ENCODE measurements at regions not wholly inside any gene's neighbourhood (a gene's known extent, or its start where the extent isn't known, plus 50 kb on each side); places are given as distances from the start of the nearest gene placed in this dataset.
A peak's percentile ranks its signal among the peaks of the same experiment; 100 is the strongest.

- TF ChIP-seq TFDP1 (CRISPR knock-in tag; IDR thresholded peaks at IDR 0.05; ENCODE audit: borderline replicate concordance) (no peak), ZNF296 (CRISPR knock-in tag; conservative IDR thresholded peaks at IDR 0.05) (no peak), TBX2 (CRISPR knock-in tag; IDR thresholded peaks at IDR 0.05; ENCODE audit: borderline replicate concordance) (0 out of 2 replicates have a peak, but pooled peaks have one; percentile 16), MIXL1 (CRISPR knock-in tag; IDR thresholded peaks at IDR 0.05) (peak; percentile 94), PITX1 (CRISPR knock-in tag; IDR thresholded peaks at IDR 0.05) (no peak), REXO4 (CRISPR knock-in tag; IDR thresholded peaks at IDR 0.05; ENCODE audit: borderline replicate concordance) (no peak), RCOR2 (CRISPR knock-in tag; IDR thresholded peaks at IDR 0.05) (no peak), HOXA9 (CRISPR knock-in tag; IDR thresholded peaks at IDR 0.05; ENCODE audit: borderline replicate concordance) (no peak), RAD21 (CRISPR knock-in tag; IDR thresholded peaks at IDR 0.05) (peak; percentile 67), KDM3A (CRISPR knock-in tag; IDR thresholded peaks at IDR 0.05; ENCODE audit: low read depth) (no peak), NCOA1 (CRISPR knock-in tag; IDR thresholded peaks at IDR 0.05) (no peak), XRCC5 (optimal IDR thresholded peaks at IDR 0.05; ENCODE audit: low read length) (peak; percentile 26), MAF1 (CRISPR knock-in tag; IDR thresholded peaks at IDR 0.05; ENCODE audit: borderline replicate concordance) (no peak)
These were observed 115.8 kb downstream of the DAD1 start (continued) for GRCh38 chr14:22472935-22473854.

Data from HepG2 (cell line).